Stimulated activated CD4-positive, alpha-beta T cell treated with anti-CD3 and anti-CD28 coated beads, Interleukin-2, amount 100 ng/mL, for 48 hours (primary cell): ENCODE measurements at regions not wholly inside any gene's neighbourhood (a gene's known extent, or its start where the extent isn't known, plus 50 kb on each side); places are given as distances from the start of the nearest gene placed in this dataset.
"Not testable (repeated sequence)": the region's sequence is repeated elsewhere in the genome, so short reads cannot be mapped to it uniquely, and the experiment has no call there.

ENCODE experiments used
- DNase-seq, 2 donors: peaks; one replicate each; pipeline ENCODE4 v3.0.0-alpha.2; 2020

DNA sequence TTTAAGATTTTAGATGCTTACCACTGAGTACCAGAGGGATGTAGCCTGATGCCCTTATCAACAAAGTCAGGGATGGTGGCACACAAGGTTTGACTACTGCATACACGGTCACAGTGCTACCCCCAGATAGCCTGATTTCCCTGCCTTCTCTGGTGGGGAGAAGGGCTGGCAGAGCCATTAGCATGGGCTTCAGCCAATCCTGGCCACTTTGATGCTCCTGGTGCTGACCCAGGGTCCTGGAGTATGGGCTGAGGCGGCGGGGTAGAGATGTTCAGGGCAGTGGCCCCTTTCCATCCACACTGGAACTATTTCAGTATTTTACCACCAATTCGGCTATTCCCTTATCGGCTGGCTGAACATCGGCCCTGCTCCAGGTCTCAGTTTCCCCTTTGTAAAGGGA is 83.2 kb downstream of the POTEB3 start:
- DNase-seq = not testable (repeated sequence)

DNA sequence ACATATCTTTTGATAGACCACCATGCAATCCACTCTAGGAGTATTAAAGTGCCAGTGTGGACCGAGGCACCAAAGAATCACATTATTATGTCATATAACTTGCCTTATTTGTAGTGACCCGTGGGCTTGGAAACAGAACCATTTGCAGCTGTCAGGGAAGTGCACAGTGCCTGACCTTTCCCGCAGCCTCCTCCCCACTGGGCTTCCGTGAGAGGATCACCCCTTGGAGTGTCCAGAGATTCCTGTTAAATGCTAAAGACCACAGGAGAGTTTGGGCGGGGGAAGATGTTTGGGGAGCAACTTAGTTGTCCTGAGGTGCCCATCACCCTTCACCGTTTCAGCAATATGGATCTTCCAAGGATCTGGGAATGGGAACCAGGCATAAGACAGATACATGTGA is 84.4 kb downstream of the POTEB3 start:
- DNase-seq = not testable (repeated sequence)

- not testable (repeated sequence) for DNase-seq
These were observed 85.7 kb downstream of the POTEB3 start for GRCh38 chr15:21354597-21354996.

GRCh38 chr15:21352670-21353318 is 87.5 kb downstream of the POTEB3 start:
- DNase-seq = not testable (repeated sequence)

DNA sequence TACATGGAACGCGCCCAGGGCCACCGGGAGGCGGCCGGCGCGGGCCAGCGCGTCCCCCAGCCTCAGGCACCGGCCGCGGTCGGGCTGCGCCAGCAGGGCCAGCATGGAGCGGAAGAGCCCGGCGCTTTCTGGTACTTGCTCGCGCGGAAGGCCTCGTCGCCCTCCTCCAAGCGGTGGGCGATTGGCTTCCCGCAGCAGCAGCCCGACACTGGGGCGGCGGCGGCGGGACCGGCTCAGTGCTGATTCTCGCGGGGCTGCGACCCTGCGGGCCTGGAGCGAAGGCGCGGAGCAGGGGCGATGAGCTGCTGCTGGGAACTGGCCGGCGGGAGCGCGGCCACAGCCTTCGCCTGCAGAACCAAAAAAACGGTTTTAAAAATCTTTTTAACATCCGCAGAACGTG is 95.3 kb downstream of the POTEB3 start:
- not testable (repeated sequence) for DNase-seq

DNA sequence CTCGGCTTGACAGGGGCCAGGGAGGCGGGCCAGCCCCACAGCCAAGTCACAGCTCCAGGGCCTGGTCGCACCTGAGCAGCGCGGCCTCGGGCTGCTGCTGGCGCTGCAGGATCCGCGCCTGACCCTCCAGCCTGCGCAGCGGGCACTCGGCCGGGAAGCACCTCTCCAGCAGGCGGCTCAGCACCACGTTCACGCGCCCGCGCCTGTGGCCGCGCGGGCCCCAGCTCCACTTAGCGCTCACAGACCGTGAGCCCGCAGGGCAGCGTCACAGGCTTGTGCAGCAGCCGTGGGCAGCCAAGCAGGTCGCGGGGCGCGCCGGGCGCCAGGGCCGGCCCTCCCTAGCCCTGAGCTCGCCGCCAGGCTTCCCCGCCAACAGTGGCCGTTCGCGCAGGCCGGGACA is 95.8 kb downstream of the POTEB3 start:
- DNase-seq = not testable (repeated sequence)

GRCh38 chr15:21337028-21337427 is 103.3 kb downstream of the POTEB3 start:
- not testable (repeated sequence) for DNase-seq

- DNase-seq = peak in 1 of 2 donors; percentile 16
These were observed 115.4 kb downstream of the POTEB3 start for GRCh38 chr15:21324720-21325460.

DNA sequence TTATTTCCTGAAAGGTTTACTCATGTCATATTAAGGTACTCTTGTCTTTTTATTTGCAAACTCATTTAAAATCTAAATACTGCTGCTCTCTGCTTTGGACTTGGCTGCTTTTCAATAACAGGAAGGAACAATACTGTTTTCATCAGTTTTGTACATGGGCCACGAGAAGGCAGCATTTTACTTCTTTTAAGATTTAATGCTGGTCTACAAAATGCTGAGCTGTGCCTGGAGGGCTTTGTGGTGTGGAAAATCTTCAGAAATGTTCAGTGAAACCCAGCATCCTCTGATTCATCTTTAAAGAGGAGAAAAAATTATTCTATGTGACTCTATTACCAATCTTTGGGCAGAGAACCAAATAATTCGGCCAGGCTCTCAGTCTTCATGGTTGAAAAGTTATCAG is 155.9 kb downstream of the POTEB3 start:
- not testable (repeated sequence) for DNase-seq

DNA sequence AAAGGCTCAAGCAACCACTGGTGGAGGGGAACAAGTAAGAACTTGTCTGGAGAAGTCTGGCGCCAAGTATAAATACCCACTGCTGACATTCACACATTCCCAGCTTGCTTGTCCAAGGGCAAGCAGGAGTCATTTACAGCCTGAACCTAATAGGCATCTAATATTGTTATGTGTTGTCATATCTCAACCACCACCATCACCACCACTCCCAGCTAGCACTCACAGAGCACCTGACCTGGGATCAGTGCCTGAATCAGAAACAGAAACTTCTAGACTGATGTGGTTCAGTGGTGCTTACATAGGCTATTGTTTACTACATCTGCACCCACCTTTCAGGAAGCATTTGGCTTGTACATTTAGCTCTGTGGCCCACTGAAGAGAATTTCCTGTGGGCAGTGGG is 157.1 kb downstream of the POTEB3 start:
- DNase-seq = not testable (repeated sequence)

DNA sequence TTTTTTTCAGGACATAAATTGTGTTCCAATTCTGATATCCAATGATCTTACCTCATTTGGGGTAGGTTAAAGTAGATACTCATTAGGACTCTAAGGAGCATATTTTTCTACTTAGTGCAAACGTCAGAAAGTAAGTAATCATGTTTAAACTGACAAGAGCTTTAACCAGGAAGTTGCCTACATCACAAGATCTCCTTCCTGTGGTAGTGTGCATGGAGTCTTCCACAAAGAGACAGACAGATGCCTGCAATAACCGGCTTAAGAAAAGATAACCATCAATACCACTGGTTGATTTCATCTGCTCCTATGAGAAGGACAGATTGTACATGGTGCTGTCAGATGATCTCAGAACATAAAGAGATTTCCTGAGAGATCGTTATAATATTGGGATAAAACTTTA is 160.0 kb downstream of the POTEB3 start:
- not testable (repeated sequence) for DNase-seq

DNA sequence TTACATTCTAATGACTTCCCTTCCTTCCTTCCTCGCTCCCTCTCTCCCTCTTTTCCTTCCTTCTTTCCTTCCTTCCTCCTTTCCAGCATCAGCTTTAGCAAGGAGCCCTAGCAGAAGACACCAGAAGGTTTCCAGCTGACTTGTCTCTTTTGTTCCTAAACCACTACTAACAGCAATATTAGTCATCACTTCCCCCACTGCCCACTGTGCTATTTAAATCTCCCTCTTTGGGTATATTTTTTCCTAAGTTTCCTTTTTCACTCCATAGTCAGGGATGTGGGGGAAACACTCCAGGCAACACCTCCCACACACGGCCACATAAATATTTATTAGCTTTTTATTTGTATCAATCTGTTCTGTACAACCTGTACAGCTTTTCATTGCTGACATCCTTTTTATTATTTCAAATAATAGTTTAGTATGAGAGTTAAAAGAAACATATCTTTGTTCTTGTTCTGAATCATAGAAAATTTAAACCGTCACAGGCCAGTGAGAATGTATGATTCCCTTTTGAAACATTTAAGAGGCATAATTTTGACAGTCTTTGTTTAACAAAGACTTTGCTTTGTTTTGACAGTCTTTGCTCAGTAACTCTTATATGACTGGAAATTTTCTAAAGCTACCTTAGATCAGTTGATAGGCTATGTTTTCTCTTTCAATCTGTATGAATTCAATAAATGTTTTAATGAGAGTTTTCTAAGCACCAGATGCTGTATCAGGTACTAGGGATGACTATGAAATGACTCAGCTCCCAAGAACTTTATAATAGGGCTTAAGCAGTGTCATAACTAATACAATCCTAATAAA is 167.9 kb downstream of the POTEB3 start:
- DNase-seq = not testable (repeated sequence)

DNA sequence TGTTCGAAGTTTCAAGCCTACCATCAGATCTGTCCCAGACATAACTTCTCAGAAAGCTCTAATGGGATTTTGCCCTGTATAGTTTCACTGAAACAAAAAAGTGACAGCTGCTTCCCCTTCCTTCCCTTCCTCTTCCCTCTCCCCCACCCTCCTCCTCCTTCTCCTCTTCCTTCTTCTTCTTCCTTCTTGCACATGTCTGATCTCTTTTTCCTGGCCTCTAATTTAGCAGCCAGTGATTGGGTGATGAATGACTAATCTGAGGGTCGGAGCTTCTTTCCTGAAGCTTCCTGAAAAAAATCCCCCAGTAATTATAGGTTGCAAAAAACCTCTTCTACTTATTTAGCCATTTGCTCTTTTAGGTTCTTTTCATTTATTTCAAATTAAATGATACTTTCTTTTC is 168.7 kb downstream of the POTEB3 start:
- DNase-seq = no peak

GRCh38 chr15:21270474-21270873 is 169.8 kb downstream of the POTEB3 start:
- DNase-seq = no peak

DNA sequence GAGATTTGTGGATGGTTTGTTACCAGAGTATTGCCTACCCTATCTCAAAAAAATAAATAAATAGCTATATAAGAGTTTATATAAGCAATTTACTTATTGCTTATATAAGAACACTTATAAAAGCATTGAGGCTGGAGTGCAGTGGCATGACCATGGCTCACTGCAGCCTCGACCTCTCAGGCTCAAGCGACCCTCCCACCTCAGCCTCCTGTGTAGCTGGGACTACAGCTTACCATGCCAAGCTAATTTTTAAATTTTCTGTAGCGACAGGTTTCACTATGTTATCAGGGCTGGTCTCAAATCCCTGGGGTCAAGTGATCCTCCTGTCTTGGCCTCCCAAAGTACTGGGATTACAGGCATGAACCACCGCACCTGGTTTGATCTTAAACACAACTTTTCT is 170.6 kb downstream of the POTEB3 start:
- not testable (repeated sequence) for DNase-seq

DNA sequence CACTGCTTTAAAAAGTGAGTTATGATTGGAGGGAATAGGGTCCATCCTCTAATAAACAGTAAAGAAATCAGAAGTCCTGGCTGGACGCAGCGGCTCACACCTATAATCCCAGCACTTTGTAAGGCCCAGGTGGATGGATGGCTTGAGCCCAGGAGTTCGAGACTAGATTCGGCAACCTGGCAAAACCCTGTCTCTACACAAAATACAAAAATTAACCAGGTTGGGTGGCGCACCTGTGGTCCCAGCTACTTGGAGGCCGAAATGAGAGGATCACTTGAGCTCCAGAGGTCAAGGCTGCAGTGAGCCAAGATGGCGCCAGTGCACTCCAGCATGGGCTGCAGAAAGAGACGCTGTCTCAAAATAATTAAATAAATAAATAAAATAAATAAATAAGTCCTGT is 171.2 kb downstream of the POTEB3 start:
- no peak for DNase-seq

GRCh38 chr15:21268436-21268940 is 171.8 kb downstream of the POTEB3 start:
- no peak for DNase-seq

- no peak for DNase-seq
These were observed 172.5 kb downstream of the POTEB3 start for GRCh38 chr15:21267671-21268395.

- no peak for DNase-seq
These were observed 173.1 kb downstream of the POTEB3 start for GRCh38 chr15:21267226-21267625.

DNA sequence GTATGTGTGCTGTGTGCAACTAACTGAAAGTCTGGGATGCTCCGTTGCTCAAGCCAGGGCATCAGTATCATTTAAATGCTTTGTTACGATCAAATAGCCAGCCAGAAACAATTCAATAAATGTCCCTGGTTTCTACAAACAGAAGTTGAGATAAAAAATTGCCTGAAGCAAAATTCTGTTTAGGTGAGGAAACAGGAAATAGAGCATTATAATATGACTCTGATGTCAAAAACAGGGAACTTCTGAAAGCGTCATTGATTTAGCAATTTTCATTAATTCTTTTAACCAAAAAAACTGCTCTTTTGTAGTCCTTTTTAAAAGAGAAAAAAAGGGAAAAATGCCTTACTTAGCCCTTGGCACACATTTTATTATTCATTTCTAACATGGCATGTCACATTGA is 174.7 kb downstream of the POTEB3 start:
- DNase-seq = not testable (repeated sequence)

GRCh38 chr15:21262851-21263425 is 177.4 kb downstream of the POTEB3 start:
- DNase-seq = no peak
